ENCODE measurements at regions not wholly inside any gene's neighbourhood (a gene's known extent, or its start where the extent isn't known, plus 50 kb on each side); places are given as distances from the start of the nearest gene placed in this dataset.

DNA sequence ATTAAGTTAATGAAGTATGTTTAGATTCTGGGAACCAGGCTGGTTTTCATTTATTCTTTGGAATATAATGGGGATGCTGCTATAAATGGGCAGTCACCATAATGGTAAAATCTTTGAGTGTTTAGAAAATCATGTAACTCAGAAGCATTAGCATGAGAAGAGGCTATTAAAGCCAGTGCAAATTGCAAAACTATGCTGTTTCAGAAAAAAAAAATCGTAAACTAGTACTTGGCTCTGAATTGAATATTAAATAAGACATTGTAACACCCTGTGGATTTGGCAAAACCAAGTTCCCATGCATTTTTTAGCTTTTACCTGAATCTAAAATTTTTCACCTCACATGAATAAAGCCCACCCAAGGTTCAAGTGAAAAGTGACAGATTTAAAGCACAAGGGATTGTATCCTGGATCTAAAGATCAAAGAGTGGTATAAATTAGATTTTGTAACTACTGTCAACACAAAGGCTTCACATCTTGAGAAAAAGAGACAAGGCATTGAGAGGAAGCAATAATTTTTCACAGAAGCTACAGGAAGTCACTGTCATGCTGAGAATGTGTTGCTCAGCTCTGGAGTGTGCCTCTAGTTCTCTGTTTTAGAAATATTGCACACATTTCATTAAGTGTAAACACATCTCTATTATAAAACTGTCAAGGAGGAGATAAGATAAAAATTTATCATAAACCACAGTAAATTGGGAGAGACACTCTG is 142.2 kb downstream of the ABCA8 start:
- no peak for DNase-seq

GRCh38 chr17:68809148-68809547 is 146.0 kb downstream of the ABCA8 start:
- no peak for DNase-seq

DNA sequence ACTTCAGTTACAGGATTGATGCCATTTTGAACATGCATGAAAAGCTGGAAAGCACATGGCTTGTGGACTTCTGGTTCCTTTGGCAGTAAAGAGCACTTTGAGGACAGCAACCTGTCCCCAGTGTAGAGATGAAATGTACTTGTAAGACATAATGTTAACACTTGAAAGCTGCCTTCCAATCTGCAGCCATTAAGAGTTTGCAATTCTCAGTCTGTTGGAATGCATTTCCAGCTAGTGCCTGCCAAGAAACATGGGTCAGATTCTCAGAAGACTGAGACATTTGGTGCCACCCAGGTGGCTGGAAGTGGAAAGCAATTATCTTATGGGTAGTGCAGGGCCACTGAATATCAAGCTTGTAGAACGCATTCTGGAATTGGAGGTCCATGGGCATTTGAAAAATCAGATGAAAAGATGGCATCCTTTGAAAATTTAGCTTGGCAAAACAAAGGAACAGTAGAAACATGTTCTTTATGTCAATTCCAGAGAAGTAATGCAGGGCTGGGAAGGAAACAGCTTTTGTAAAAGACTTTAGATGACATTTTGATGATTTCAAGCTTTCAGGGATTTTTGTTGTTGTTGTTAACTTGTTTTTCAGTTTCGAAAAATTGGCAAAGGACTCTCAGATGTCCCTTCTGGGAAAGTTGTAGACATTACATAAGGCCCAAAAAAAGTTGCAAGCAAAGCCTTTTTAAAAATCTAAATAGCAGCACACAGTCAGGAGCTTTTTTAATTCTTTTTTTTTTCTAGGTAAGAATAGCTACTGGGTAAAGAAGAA is 147.0 kb downstream of the ABCA8 start:
- DNase-seq, result no peak

DNA sequence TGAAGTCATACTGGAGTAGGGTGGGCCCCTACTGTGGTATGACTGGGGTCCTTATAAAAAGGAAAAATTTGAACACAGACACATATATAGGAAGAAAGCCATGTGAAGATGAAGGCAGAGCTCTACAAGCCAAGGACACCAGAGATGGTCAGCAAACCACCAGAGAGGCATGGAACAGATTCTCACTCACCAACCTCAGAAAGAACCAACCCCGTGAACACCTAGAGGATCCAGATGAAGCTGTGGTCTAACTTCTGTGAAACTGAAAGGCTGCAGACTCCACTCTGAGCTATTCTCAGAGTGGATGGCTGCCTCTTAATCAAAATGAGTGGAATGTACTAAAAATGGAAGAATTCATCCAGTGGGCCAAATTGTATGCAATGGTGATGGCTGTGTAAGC is 149.6 kb downstream of the ABCA8 start:
- DNase-seq, result no peak

GRCh38 chr17:68804777-68805520 is 150.2 kb downstream of the ABCA8 start:
- no peak for DNase-seq

- no peak for DNase-seq
Measured at GRCh38 chr17:68803164-68803929, 151.8 kb downstream of the ABCA8 start.

DNA sequence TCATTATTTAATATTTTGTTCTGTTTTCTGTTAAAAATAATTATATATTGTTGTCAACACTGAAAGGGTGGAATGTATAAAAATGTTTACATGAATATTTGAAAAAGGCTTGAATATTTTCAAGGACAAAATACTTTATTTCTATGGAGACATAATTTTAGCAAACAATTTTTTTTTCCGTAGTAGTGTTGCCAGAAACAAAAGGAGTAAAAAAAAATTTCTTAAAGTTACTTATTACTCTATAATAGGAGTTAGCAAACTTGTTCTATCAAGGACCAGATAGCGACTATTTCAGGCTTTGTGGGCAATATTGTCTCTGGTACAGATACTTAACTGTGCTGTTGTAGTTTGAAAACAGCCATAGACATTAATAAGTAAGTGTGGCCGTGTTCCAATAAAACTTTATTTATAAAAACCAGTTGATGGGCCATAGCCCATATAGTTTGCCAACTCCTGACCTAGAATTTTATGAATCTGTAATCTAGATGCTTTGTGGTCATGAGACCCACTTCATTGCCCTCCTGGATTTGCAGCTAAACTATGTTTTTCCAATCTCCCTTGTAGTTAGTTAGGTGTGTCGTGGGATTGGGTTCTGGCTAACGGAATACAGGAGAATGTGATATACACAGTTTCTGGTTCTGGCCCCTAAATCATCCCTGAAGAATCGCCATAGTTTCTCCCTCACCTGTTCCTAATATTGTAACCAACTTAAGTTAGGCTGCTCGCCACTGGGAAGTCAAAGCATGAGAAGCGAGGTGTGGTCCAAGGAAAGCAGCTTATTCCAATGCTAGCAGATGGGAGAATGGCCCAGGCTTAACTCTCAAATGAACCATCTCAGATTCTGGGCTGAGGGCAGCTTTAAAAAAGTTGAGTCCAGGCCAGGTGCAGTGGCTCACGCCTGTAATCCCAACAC is 153.6 kb downstream of the ABCA8 start:
- no peak for DNase-seq

GRCh38 chr17:68800751-68801150 is 154.4 kb downstream of the ABCA8 start:
- DNase-seq, result no peak

DNA sequence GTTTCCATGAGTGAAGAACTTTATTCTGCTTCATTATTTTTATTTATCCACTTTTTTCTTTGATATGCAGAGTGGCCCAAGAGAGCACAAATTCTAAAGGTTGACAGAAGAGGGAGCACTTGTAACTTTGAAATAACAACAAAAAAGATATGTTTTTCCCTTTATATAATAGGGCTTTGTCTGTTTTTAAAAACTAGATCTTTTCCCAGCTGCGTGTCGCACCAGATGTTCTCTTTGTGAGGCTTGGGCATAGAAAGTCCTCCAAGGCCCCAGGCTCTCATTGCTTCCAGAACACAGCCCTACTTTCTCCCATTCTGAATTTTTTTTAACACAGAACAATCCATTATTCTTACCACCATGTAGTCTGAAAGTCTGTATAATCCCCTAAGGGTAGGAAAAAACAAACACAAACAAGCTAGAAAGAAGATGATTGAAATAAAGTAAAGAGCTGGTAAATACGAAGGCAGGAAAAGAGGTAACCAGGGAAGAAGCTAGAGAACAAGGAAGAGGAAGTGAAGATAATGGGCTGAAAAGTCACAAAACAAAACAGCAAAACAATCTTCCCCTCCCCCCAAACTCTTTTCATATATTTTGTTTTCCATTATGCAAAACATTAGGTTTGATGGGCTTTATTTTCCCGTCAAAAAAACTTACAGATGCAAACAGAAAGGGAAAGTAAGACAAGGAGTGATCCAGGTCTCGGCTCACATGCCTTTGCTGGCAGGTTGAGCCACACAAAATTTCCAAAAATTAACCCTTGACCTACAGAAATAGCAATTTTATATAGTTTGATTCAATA is 160.4 kb downstream of the ABCA8 start:
- DNase-seq, result no peak

DNA sequence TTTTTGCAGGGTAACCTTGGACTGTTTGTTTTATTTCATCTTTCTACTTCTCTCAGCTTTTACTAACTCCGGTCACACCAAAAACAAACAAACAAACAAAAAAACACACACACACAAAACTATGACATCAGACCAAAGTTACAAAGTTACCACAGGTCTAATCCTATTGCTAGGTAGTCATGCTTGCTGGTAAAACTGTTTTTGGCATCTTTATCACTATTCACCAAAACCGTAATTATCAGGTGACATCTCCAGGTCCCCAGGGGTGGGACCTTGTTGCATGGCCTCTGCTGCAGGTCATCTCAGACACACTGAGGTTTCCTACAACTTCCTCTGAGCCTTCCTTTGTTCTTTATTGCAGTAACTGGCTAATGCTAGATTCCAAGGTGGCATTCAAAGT is 162.3 kb downstream of the ABCA8 start:
- no peak for DNase-seq

DNA sequence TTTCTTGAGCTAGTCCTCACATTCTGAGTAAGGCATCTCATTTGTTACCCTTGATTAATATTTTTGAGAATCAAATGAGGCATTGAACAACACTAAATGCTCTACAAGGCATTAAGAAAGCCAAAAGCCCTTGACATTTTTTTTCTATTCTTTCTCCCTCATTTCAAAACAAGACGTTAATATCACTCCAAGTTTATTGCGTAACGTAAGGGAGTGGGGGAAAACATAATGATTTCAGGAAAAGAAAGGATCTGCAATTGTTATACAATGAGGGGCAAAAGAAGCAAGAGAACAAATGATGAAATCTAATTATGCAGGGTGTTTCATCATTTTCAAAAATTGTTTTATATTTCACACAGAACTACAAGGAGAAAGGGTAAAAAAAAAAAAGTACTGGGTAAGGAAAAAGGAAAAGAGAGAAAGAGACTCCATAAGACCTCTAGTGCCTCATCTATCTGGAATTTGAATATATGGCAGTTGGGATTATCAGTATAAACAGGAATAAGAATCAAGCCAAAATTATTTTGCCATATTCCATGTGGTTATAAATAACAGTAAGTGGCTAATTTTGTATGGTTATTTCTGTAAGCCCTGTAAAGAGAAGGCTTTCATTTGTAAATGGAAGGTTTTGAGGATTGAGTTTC is 163.0 kb downstream of the ABCA8 start:
- DNase-seq, result no peak

DNA sequence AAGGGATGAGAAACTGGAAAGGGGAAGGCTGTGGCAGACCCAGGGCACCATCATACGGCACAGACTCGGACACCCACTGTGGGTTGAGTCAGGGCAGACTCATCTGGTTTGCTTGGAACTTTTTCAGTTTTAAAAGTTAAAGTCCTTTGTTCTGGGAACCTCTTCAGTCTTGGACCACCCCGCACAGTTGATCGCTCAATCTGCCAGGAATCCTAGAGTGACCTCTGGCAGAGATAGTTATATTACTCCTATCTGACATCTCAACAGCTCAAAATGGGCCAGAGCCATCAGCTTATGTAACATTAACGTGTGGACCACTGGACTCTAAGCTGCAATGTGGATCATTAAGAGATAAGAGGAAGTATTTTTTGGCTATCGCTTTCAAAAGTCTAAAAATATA is 164.3 kb downstream of the ABCA8 start:
- DNase-seq, result no peak

DNA sequence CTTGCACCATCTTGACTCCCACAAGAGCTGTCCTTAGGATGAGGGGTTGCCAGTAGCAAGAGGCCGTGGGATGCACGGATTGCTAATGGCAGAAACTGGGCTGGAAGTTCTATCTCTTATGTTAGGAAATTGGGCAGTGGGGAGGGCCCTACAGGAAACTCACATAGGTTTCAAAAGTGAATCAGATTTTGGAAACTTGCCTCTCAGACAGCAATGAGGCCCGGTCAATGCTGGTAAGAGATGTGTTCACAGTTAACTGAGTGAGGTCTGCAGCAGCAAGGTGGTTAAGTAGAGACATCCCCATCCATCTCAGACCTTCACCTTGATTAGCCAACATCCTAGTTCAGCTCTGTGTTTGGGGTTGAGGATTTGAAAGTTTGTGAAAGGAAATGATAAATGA is 164.7 kb downstream of the ABCA8 start:
- DNase-seq, result no peak

DNA sequence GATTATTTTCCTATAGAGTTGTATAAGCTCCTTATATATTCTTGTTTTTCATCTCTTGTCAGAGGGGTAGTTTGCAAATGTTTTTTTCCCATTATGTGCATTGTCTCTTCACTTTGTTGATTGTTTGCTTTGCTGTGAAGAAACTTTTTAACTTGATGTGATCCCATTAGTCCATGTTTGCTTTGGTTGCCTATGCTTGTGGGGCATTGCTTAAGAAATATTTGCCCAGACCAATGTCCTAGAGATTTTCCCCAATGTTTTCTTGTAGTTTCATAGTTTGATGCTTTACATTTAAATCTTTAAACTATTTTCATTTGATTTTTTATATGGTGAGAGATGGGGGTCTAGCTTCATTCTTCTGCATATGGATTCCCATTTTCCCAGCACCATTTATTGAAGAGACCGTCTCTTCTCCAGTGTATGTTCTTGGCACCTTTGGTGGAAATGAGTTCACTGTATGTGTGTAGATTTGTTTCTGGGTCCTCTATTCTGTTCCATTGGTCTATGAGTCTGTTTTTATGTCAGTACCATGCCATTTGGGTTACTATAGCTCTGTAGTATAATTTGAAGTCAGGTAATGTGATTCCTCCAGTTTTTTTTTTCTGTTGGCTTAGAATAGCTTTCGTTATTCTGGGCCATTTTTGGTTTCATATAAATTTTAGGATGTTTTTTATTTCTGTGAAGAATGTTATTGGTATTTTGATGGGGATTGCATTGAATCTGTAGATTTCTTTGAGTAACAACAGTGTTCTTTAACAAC is 165.8 kb downstream of the ABCA8 start:
- no peak for DNase-seq

GRCh38 chr17:68785565-68786486 is 169.4 kb downstream of the ABCA8 start:
- no peak for DNase-seq

DNA sequence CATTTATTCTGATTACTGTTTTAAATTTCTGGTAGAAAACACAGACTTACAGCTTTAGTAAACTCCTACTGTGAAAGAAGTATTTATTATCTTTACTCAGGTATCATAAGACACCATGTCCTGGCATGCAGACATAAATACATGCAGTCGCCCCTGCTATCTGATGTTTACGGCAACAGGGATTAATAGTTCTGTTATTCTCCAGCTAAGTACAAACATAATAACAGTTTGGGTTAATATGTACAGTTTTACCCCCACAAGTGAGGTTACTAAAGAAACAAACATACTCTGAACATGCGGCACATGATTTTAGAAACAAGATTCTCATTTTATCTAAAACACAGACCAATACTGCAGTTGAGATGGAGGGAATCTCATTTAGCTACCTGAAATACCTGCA is 170.8 kb downstream of the ABCA8 start:
- DNase-seq, result no peak

- DNase-seq, result no peak
Measured at GRCh38 chr17:68783861-68784260, 171.3 kb downstream of the ABCA8 start.

- no peak for DNase-seq
Measured at GRCh38 chr17:68782789-68783188, 172.4 kb downstream of the ABCA8 start.

- DNase-seq, result no peak
Measured at GRCh38 chr17:68780596-68780995, 174.6 kb downstream of the ABCA8 start.
